GM21367 (cell line): ENCODE measurements at regions not wholly inside any gene's neighbourhood (a gene's known extent, or its start where the extent isn't known, plus 50 kb on each side); places are given as distances from the start of the nearest gene placed in this dataset.

Source experiments
- ATAC-seq: cut with Tn5 transposase; IDR thresholded peaks from one replicate; pipeline ENCODE4 v1.9.1; 2021; ENCODE audit not compliant: unreplicated experiment

- no peak for ATAC-seq
These were observed 1153.2 kb downstream of the BCL11B start for GRCh38 chr14:98118749-98119148.

DNA sequence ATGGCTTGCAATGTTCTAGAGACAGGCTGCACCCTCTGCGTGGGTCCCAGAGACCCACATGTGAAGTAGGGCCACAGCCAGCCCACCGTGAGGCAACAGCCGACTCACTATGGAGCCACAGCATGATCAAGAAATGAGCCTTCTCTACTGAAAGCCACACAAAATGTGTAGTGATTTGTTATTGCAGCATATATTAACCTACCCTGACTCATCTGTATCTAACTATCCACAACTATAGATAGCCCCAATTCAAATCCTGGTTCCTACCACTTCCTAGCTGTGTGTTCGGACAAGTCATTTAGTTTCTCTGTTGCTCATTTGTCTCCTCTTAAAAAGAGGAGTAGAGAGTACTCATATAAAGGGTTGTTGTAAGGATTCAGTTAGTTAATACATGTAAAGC is 1152.3 kb downstream of the BCL11B start:
- ATAC-seq: no peak

- ATAC-seq: no peak
These were observed 1151.0 kb downstream of the BCL11B start for GRCh38 chr14:98120831-98121464.

DNA sequence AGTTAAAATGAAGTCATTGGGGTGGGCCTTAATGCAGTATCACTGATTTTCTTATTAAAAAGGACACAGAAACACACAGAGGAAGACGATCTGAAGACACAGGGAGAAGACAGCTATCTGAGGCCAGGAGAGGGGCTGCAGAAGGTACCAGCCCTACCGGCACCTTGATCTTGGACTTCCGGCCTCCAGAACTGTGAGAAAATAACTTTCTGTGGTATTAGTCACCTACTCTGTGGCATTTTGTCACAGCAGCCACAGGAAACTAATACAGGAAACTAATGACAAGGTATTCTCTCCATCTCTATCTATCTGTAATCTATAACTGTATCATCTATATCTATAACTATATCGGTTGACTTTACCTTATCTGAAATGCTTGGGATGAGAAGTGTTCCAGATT is 1149.5 kb downstream of the BCL11B start:
- no peak for ATAC-seq

GRCh38 chr14:98130691-98131090 is 1141.3 kb downstream of the BCL11B start:
- no peak for ATAC-seq

GRCh38 chr14:98131406-98131805 is 1140.6 kb downstream of the BCL11B start:
- ATAC-seq: no peak

GRCh38 chr14:98133806-98134205 is 1138.2 kb downstream of the BCL11B start:
- ATAC-seq: no peak

DNA sequence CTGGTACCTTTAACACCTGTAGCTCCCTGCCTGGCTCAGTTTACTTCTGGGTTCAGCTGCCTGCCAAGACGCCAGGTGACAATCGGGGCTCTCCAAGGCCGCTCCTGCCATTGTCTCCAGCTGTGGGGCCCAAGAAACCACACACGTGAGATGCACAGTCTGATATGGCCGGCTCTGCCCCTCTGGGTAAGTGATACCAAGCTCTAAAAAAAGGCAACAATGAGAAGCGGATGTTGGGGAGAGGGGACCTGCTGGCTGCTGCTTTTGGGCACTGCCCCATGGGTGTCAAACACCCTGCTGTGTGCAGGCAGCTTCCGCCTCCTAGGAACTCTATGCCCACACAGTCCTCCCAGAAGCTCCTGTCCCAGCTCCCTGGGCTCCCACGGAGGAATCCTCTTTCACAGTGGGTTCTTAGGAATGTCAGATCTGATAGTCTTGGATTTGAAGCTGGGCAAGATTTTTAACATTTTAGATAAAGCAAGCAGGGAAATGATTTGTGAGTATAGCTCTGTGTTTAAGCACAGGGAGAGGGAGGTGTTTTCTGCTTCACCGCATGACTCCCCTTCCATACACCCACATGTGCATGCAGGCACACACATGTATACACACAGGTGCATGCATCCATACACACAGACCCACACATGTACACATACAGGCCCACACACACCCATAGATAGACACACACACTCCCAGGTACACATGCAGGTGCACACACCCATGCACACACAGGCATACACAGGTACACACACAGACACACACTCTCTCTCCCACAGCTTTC is 1135.8 kb downstream of the BCL11B start:
- no peak for ATAC-seq

GRCh38 chr14:98137131-98138025 is 1134.6 kb downstream of the BCL11B start:
- no peak for ATAC-seq

- ATAC-seq: no peak
These were observed 1133.3 kb downstream of the BCL11B start for GRCh38 chr14:98138666-98139065.

GRCh38 chr14:98140862-98141530 is 1131.0 kb downstream of the BCL11B start:
- ATAC-seq: no peak

DNA sequence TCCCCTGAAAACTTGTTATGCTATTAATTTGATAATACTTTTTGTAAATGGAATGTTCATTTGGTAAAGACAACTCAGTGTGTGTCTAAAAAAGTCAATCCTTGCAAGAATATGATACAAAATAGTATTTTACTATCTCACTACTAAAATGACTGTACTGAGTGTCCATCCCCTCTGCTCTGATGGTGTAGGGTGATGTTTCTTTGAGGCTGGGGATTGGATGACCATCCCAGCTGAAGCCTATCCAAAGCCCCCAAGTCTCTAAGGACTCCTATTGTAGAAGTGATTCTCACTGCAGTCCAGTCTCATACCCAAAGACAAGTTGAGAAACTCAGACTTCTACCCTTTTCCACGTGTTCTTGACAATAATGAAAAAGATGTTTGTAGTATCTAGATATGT is 1128.4 kb downstream of the BCL11B start:
- ATAC-seq: no peak

GRCh38 chr14:98144964-98145363 is 1127.0 kb downstream of the BCL11B start:
- ATAC-seq: no peak

GRCh38 chr14:98146416-98146815 is 1125.6 kb downstream of the BCL11B start:
- no peak for ATAC-seq

- ATAC-seq: no peak
These were observed 1117.7 kb downstream of the BCL11B start for GRCh38 chr14:98154254-98154653.

DNA sequence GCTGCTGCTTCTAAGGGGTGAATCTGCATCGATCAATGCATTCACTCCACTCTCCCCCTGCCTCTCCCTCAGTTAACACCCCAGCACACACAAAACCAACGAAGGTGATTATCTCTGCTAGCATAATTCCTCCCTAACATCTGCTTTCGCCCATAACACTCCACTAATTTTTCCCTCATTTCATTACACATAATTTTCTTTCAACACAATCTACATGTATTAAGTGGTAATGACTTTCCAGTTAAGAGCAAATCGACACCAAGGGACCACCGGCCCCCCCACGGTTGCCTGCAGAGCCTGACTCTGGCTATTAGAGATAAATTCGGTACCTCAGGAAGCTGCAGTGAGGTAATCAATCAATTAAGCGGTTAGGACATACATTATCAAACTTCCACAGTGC is 1115.6 kb downstream of the BCL11B start:
- ATAC-seq: no peak

DNA sequence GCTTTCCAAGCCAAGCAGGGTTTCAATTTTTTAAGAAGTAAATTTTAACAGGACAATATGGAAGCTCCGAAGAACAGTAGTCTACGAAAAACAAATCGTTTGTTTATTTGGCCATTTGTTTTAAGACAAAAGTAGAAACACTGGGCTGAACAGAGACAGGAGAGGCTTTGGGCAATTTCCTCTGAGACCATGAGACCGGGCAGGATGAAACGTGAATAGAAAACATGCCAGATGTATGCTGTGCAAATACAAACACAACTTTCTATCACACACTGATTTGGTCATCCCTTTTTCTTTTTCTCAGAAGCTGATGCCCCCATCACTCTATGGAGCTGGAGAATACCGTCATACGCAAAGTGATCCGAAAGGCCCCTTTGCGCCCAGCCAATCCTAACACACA is 1111.1 kb downstream of the BCL11B start:
- ATAC-seq: no peak

- no peak for ATAC-seq
These were observed 1110.6 kb downstream of the BCL11B start for GRCh38 chr14:98161356-98161755.

- no peak for ATAC-seq
These were observed 1108.9 kb downstream of the BCL11B start for GRCh38 chr14:98162856-98163805.

DNA sequence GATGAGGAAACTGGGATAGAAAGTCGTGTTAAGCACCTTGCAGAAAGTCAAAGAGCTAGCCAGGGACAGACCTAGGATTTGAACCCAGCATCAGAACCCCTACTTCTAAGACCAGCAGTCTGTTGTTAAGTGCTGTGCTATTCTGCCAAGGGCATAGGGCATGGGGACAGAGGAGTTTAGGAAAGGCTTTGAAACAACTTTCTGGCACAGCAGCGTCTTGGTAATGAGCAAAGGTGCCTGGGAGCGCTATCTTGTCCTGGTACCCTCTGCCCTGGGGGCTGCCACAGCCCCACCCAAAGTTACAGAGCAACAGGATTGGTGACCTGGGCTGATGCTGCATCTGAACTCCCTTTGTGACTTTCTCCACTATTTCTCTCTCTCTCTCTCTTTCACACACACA is 1108.1 kb downstream of the BCL11B start:
- ATAC-seq: no peak
